GM21447 (cell line): ENCODE measurements at regions not wholly inside any gene's neighbourhood (a gene's known extent, or its start where the extent isn't known, plus 50 kb on each side); places are given as distances from the start of the nearest gene placed in this dataset.

Experiments
- ATAC-seq: cut with Tn5 transposase; IDR thresholded peaks from one replicate; pipeline ENCODE4 v1.9.1; 2021; ENCODE audit not compliant: unreplicated experiment

- ATAC-seq = no peak
Observed at GRCh38 chr10:44180321-44181168, 204.4 kb downstream of the CXCL12 start.

GRCh38 chr10:44178856-44179255, 206.0 kb downstream of the CXCL12 start:
- no peak for ATAC-seq

- no peak for ATAC-seq
Observed at GRCh38 chr10:44178281-44178680, 206.6 kb downstream of the CXCL12 start.

- no peak for ATAC-seq
Observed at GRCh38 chr10:44177610-44178009, 207.3 kb downstream of the CXCL12 start.

GRCh38 chr10:44176311-44176710, 208.6 kb downstream of the CXCL12 start:
- ATAC-seq = no peak

- no peak for ATAC-seq
Observed at GRCh38 chr10:44173608-44173894, 211.3 kb downstream of the CXCL12 start.

GRCh38 chr10:44172883-44173607, 211.9 kb downstream of the CXCL12 start:
- no peak for ATAC-seq

GRCh38 chr10:44171765-44172164, 213.1 kb downstream of the CXCL12 start:
- ATAC-seq = no peak

- ATAC-seq = no peak
Observed at GRCh38 chr10:44168478-44168877, 216.4 kb downstream of the CXCL12 start.

GRCh38 chr10:44167752-44168151, 217.1 kb downstream of the CXCL12 start:
- ATAC-seq = no peak

- ATAC-seq = no peak
Observed at GRCh38 chr10:44166441-44166840, 218.5 kb downstream of the CXCL12 start.

GRCh38 chr10:44164251-44164956, 220.5 kb downstream of the CXCL12 start:
- no peak for ATAC-seq

- ATAC-seq = no peak
Observed at GRCh38 chr10:44161184-44161583, 223.7 kb downstream of the CXCL12 start.

GRCh38 chr10:44157574-44157973, 227.3 kb downstream of the CXCL12 start:
- ATAC-seq = no peak

- ATAC-seq = no peak
Observed at GRCh38 chr10:44154956-44155355, 229.9 kb downstream of the CXCL12 start.

- no peak for ATAC-seq
Observed at GRCh38 chr10:44153918-44154670, 230.8 kb downstream of the CXCL12 start.

- no peak for ATAC-seq
Observed at GRCh38 chr10:44143556-44143955, 241.3 kb downstream of the CXCL12 start.

GRCh38 chr10:44132361-44133289, 252.3 kb downstream of the CXCL12 start:
- ATAC-seq = no peak

GRCh38 chr10:44126291-44126717, 258.6 kb downstream of the CXCL12 start:
- ATAC-seq = no peak

GRCh38 chr10:44125879-44126278, 259.0 kb downstream of the CXCL12 start:
- no peak for ATAC-seq
